ENCODE measurements at regions not wholly inside any gene's neighbourhood (a gene's known extent, or its start where the extent isn't known, plus 50 kb on each side); places are given as distances from the start of the nearest gene placed in this dataset.
"Not testable (repeated sequence)": the region's sequence is repeated elsewhere in the genome, so short reads cannot be mapped to it uniquely, and the experiment has no call there.

DNA sequence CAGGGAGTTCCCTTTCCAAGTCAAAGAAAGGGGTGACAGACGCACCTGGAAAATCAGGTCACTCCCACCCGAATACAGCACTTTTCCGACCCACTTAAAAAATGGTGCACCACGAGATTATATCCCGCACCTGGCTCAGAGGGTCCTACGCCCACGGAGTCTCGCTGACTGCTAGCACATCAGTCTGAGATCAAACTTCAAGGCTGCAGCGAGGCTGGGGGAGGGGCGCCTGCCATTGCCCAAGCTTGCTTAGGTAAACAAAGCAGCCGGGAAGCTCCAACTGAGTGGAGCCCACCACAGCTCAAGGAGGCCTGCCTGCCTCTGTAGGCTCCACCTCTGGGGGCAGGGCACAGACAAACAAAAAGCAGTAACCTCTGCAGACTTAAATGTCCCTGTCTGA is 277.8 kb upstream of the ARHGAP42 start:
- not testable (repeated sequence) for DNase-seq

DNA sequence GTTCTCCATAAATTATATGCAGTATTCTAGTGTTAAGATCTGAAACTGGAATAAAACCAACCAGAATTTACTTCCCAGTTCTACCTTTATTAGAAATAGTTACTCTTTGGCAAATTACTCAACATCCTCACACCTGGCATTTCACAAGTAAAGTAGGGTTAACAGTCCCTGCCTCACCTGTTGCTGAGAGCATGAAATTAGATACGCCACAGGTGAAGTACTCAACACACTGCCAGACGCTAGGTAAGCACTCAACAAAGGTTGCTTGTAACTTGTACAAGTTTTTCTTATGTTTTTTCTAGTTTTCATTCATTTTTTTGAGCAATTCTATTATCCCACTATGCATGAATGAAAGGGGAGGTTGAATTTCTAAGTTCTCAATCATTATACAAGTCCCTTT is 267.6 kb upstream of the ARHGAP42 start:
- DNase-seq: no peak

DNA sequence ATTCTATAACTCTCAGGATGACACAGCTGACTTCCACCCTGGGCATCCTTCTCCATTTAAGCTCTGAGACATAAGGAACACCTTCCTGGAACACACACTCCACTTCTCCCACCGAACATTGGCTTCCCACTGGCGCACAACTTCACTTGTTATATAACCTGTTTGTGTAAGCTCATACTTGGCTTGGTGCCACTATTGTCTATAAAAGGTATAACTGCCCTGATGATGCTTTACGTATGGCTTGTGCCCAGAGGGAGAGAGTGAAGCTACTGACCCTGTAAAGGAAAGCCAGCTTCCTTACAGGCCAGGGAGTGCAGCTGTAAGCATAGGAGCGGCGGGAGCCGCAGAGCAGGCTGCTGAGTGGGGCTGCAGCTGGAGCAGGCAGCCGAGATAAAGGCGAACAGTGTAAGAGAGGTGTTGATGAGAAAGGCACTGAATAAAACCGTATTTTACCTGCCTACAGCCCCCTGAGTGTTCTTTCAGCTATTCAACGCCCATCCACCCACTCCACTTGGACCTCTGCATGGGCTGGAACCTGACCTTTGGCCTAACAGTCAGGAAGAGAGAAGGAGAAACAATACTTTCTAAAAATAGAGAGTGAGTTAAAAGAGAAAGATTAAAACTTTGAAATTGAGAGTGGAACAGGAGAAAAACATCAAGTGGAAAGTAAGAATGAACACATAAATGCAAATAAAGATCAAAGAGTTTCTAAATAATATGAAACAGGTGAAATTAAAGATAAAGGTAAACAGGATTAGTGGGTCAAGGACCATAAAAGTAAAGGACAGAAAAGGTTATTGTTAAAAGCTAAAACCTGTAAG is 252.1 kb upstream of the ARHGAP42 start:
- DNase-seq: no peak

DNA sequence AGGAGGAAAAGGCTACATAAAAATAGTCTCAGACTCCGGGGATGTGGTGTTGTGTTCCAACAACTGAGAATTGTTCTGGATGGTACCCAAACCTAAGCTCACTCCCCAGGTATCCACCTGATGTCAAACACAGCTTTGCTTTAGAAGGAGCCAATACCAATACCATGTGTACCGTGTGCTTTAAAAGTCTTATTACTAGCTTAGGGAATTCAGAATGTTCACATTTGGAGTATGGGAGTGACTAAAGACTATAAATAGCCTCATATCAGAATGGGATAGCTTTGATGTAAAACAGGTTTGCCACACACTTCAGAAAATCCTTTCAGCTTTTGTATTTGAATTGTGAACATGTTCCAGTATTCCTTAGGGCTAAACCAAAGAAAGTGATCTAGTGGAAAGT is 248.7 kb upstream of the ARHGAP42 start:
- no peak for DNase-seq

DNA sequence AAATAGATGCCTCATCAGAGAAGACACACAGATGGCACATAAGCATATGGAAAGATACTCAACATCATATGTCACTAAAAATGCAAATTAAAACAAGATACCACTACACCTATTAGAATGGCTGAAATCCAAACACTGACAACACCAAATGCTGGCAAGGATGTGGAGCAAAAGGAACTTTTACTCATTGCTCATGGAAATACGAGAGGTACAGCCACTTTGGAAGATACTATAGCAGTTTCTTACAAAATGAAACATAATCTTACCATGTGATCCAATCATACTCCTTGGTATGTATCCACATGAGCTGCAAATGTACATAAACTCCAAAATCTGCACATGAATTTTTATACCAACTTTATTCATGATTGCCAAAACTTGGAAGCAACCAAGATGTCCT is 246.0 kb upstream of the ARHGAP42 start:
- no peak for DNase-seq

DNA sequence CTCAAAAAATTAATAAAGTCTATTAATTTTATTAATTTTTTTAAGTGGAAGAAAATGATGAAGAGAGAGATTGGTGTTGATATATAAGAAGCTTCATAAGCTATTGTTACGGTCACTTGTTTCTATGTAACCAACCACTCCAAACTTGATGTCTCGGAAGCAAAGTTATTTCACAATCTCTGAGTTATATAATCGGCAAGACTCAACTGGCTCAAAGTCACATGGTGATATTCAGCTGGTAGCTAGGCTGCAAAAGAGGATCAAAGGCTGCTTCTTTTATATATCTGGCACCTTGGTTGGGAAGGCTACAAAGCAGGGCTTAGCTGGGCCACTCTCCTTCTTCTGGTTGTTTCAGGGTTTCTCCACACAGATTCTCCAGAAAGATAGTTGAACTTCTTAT is 245.1 kb upstream of the ARHGAP42 start:
- no peak for DNase-seq

DNA sequence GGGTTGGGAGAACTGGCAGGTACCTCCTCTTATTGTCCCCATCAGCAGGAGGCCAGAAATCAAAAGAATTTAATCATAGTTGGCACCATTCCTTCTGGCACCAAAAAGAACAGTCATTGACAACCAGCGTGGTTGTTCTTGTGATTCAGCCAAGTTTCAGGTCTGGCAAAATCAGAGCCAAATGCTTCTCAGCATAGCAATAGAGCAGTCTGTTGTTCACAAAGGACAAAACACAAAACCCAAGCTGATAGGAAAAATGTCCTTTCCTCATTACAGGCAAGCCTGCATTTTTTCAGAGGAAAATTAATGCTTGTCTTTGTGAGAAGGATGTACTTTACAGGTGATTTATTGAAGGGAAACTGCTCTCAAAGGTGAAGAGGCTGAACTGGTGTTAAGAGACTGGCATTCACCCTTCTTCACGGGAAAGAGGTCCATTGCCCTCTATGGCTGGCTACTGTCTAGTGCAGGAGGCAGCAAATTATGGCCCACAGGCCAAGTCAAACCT is 241.8 kb upstream of the ARHGAP42 start:
- no peak for DNase-seq

DNA sequence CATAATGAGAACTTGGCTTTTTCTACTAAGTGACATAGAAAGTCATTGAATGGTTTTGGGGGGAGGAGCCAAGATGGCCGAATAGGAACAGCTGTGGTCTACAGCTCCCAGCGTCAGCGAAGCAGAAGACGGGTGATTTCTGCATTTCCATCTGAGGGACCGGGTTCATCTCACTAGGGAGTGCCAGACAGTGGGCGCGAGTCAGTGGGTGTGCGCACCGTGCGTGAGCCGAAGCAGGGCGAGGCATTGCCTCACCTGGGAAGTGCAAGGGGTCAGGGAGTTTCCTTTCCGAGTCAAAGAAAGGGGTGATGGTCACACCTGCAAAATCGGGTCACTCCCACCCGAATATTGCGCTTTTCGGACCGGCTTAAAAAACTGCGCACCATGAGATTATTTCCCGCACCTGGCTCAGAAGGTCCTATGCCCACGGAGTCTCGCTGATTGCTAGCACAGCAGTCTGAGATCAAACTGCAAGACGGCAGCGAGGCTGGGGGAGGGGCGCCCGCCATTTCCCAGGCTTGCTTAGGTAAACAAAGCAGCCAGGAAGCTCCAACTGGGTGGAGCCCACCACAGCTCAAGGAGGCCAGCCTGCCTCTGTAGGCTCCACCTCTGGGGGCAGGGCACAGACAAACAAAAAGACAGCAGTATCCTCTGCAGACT is 235.2 kb upstream of the ARHGAP42 start:
- not testable (repeated sequence) for DNase-seq

DNA sequence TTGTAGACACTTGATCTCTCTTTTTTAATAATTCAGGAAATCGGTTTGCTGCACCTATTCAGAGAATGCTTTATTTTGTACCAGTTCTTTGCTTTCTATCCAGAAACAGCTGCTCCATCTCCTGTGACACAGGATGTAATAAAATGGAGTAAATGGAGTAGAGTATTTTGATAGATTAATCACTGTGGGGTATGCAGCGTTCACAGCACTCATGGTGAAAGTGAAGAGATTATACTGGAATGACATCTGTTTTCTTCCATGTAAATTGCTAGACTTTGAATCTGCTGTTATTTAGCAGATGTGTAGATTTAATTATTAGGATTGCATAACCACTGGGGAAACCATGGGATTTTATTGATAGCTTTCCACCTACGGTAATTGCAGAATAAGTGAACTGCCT is 227.3 kb upstream of the ARHGAP42 start:
- DNase-seq: no peak

DNA sequence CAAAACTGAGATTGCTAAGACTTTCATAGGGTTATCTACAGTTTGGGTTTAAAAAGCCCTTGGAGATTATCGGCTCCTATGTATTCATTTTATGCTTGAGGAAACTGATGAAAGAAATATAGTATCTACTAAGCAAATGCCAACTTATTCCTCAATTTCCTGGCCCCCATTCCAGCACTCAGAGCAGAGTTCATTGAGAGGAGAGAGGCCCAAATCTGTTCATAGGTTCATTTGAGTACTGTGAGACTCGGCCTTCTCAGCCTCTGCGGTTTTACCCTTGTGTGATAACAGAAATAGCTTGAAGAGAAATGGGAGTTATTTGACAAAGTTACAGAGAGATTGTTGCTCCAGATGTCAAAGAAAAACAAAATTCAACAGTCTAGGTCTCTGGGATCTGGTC is 226.7 kb upstream of the ARHGAP42 start:
- DNase-seq: no peak

DNA sequence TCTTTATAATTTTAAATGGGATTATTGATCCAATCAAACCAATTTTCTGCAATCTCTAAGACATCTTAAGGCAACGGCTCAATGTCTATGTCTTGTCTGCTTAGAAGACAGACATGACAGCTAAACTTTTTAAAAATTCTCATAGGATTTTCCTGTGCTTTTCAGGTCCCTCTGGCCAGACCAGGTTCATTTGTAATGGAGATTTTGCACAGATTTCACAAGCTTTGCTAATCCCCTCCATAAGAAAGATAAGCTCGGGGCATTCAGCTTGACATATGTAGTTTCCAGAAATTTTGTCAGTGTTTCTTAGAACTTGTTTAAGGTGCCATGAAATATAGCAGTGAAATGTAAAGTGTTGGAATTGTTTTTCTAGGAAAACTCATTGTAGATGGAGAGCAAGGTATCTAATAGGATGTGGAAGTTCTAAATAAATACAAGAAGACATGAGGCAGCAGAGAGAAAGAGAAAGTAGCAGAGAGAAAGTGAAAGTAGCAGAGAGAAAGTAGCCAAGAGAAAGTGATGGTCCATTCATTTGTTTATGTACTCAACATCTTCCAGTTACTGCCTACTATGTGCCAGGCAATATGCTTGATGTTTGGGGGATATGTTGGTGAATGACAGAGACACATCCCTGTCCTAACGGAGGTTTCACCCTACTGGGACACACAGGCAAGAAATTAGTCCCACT is 219.1 kb upstream of the ARHGAP42 start:
- DNase-seq: no peak

DNA sequence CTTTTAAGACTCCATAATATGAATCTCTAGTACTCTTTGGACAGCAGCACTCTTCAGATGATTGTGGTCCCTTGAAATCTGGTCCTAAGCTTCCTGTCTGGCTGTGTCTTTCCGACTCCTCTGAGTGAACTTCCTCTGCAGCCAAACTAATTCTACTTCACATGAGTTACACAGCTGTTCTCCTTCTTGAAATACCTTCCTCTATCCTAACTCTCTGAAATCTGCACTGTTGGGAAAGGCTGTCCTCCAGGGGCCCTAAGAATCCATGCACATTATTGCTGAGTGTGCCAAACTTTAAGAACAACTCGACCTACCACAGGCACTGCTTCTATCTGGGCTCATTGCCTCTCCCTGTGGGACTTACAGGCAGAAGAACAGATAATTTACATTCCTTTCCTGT is 217.3 kb upstream of the ARHGAP42 start:
- no peak for DNase-seq

DNA sequence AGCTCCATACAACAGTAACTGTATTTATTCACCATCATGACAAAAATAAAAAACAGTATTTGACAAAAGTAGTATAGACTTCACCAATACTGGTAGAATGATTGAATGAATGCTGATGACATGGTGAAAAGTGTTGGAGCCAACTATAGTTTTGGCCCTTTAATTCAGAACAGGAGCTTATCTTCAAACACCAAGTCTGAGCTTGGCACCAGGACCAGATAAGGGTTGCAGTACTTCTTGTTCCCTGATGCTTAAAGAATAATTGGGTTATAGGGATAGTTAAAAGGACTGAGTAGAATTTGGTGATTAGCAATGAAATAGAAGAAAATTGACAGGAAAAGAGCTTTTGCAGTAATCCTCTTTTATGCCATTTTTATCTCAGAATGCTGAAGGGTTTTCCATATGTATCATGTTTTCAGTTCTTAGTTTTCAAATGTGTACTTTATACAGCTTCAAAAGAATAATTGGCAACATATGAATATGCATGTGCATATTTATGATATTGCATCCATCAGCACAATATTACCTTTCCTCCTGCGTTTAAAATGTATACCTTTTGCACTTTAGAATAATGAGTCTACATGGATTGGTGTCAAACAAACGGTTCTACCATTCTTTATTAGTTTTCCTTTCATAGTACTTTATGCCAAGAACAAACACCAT is 214.2 kb upstream of the ARHGAP42 start:
- no peak for DNase-seq

DNA sequence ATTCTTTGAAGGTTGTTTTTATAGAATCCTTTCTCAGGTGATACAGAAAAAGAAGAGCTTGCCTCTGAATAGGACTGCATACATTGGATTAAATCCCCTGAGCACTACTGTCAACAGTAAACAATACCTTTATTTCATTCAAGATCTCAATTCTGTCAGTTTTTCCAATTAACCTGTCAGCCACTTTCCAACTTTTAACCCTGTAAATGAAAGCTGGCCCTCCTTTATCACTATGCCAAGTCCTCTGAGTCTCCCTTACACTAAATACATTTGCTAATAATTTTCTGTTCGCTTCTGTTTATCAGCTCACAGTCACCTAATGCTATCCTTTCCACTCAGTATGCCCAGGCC is 213.7 kb upstream of the ARHGAP42 start:
- no peak for DNase-seq

DNA sequence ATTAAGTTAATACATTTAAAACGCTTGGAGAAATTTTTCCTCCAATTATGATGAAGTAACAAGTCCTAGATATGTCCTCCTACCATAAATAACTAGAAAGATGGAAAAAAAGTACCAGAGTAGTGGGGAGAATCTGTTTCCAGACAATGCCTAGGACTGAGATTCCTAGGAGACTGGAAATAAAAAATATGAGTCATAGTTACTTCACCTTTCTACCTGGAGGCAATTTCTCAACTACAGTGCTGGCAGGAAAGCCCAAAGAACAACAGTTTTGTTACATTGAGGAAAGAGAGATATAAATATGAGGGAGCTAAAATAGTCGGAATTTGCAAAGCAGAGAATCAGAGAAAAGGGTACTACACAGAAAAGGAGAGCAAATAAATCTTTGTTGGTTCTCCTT is 202.1 kb upstream of the ARHGAP42 start:
- DNase-seq: no peak

DNA sequence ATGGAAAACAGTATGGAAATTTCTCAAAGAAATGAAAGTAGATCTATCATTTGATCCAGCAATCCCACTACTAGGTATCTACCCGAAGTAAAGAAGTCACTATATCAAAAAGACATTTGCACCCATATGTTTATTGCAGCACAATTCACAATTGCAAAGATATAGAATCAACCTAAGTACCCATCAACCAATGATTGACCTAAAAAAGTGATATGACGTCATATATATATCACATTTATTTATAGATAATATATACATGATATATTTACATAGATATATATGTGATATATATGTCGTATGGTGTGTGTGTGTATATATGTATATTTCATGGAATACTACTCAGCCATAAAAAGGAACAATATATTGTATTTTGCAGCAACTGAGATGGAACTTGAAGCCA is 188.3 kb upstream of the ARHGAP42 start:
- no peak for DNase-seq

DNA sequence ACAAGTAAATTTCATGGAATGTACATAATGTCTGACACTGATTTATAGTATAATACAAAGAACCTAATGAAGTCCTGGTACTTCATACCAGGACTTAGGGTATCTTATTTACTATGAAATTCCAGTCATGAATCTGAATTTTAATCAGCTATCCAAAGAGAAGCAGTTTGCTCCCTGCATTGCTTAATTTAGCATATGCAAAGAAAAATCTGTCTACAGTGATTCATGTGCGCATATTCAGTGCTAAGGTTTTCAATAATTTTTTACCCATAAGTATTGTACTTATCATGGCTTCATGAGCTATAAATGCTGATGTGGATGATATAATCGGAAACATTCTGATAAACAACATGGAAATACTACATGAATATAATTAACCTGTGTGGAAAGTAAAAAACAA is 185.6 kb upstream of the ARHGAP42 start:
- DNase-seq: no peak

DNA sequence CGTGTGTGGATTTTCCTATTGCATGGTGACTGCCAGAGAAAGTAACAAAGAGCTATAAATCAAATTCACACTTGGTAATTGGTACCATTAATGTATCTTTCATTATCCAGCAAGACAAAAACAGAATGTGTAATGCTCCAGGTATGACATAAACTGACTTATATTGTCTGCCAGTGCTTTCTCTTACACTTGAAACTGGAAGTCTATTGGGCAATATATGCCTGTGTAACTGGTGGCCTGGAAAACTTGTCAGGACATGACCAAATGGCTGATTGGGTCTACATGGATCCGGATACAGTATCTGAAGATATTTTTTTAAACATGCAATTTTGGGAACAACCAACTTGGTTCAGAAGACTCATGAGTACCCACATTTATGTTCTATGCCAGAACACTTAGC is 174.6 kb upstream of the ARHGAP42 start:
- DNase-seq: no peak

DNA sequence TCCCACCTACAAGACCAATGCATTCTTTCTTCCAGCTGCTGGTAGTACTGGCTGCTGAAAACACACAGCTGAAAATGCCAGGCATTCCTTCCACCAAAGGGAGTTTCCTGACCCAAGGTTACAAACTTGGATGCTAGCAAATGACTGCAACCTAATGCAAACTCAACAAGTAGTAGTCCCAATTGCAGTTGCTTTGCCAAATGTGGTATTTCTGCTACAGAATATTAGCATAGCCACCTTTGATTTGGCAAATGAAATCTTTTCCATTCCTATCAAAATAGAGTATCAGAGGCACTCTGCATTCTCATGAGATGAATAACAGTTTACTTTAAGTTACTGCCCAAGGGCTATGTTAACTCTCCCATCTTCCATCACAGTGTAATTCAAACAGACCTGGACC is 172.0 kb upstream of the ARHGAP42 start:
- DNase-seq: no peak

DNA sequence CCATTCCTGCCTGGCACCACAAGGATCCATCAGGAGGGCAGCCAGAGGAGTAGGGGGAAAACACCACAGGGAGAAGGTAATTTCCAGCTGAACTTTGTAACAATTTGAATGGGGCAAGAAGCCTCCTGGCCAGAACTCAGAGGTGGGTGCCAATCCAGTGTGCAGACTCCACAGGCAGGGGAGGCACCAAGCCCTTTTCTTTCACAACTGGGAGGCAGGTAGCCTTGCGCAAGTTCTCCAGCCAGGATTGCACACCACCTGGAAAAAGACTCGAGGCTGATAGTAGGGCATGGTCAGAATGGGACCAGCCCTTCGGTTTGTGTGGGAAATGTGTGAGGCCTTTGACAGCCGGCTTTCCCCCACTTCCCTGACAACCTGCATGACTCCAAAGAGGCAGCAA is 161.9 kb upstream of the ARHGAP42 start:
- no peak for DNase-seq

DNA sequence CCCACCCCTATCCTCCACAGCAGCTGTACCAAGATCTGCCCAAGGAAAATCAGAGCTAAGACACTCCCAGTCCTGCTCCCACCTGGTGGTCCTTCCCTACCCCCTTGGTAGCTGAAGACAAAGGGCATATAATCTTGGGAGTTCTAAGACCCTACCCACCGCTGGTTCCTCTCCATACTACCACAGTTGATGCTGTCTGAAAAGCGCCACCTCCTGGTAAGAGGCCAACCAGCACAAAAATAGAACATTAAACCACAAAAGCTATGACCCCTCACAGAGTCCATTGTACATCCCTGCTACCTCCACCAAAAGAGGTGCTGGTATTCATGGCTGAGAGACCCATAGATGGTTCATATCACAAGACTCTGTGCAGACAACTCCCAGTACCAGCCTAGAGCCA is 161.5 kb upstream of the ARHGAP42 start:
- no peak for DNase-seq

DNA sequence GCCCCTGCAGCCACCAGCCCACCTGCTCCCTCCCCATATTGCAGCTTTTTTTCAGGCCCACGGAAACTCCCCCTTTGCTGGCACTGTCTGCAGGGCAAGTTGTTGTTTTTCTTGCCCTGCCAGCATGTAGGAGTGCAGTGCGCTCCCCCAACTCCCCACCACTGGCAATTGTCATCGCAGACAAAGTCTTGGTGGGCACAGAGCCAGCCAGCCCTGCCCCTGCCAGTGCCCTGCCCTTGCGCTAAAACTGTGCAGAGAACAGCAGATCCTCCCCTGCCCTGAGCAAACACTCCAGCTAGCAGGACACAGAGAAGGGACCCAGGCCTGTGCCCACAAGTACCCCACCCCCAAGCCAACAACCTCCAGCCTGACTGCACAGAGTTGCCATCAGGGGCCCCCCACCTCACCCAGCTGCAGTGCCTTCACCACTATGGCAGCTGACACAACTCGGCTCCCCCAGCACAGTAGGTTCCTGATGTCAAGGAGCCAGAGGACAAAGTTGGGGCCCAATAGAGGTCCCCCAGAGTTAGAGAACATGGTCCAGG is 158.1 kb upstream of the ARHGAP42 start:
- no peak for DNase-seq

DNA sequence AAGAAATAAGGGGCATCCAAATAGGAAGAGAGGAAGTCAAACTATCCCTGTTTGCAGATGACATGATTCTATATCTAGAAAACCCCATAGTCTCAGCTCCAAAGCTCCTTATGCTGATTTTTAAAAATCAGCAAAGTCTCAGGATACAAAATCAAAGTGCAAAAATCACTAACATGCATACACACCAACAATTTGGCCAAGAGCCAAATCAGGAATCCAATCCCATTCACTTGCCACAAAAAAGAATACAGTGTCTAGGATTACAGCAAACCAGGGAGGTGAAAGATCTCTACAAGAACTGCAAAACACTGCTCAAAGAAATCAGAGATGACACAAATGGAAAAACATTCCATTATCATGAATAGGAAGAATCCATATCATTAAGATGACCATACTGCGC is 155.8 kb upstream of the ARHGAP42 start:
- not testable (repeated sequence) for DNase-seq
